ENCODE measurements at regions not wholly inside any gene's neighbourhood (a gene's known extent, or its start where the extent isn't known, plus 50 kb on each side); places are given as distances from the start of the nearest gene placed in this dataset.

DNA sequence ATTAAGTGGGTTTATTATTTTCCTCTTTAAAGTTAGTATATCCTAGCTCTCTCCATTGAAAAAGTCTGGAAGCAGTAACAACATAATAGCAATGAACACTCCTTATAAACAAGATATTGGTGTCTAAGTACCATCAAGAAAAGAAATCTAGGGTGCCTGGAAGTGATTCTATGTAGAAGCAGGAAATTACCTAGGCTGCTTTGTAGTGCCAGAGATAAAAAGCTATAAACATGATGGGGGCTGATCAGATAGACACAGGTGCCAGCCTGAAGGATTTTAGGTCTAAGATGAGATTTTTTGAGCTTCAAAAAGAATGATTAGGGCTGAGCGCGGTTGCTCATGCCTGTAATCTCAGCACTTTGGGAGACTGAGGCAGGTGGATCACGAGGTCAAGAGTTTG is 1179.3 kb upstream of the CDH9 start:
- TF ChIP-seq GATA3 (IDR thresholded peaks at IDR 0.05; ENCODE audit: low read depth, low read length) (no peak), GATA2 (IDR thresholded peaks at IDR 0.05; ENCODE audit: low read depth, low read length) (no peak)
